ENCODE measurements at regions not wholly inside any gene's neighbourhood (a gene's known extent, or its start where the extent isn't known, plus 50 kb on each side); places are given as distances from the start of the nearest gene placed in this dataset.

GRCh38 chr3:103752986-103753385 is 1318.2 kb downstream of the ZPLD1 start:
- no peak for TF ChIP-seq ZFX (IDR thresholded peaks at IDR 0.05; ENCODE audit: borderline replicate concordance)
- no peak for TF ChIP-seq CTCF (IDR thresholded peaks at IDR 0.05)
- H3K27ac ChIP-seq = no peak overlapping the region

- no peak overlapping the region for H3K27ac ChIP-seq
- TF ChIP-seq ZFX (IDR thresholded peaks at IDR 0.05; ENCODE audit: borderline replicate concordance) (no peak), CTCF (IDR thresholded peaks at IDR 0.05) (no peak)
Observed at GRCh38 chr3:103767635-103768034, 1332.8 kb downstream of the ZPLD1 start.

GRCh38 chr3:103785017-103785416 is 1350.2 kb downstream of the ZPLD1 start:
- no peak for TF ChIP-seq CTCF (IDR thresholded peaks at IDR 0.05)
- TF ChIP-seq ZFX (IDR thresholded peaks at IDR 0.05; ENCODE audit: borderline replicate concordance) = no peak
- no peak overlapping the region for H3K27ac ChIP-seq

- TF ChIP-seq ZFX (IDR thresholded peaks at IDR 0.05; ENCODE audit: borderline replicate concordance) = no peak
- no peak overlapping the region for H3K27ac ChIP-seq
Observed at GRCh38 chr3:103785537-103785936, 1350.7 kb downstream of the ZPLD1 start.

GRCh38 chr3:103786296-103786695 is 1351.5 kb downstream of the ZPLD1 start:
- H3K27ac ChIP-seq = no peak overlapping the region

GRCh38 chr3:103787164-103787871 is 1352.5 kb downstream of the ZPLD1 start:
- TF ChIP-seq ZFX (IDR thresholded peaks at IDR 0.05; ENCODE audit: borderline replicate concordance) = no peak
- TF ChIP-seq CTCF (IDR thresholded peaks at IDR 0.05) = no peak

More at GRCh38 chr3:103786296-103786695, 1351.5 kb downstream of the ZPLD1 start:
- TF ChIP-seq CTCF (IDR thresholded peaks at IDR 0.05) = no peak
- TF ChIP-seq ZFX (IDR thresholded peaks at IDR 0.05; ENCODE audit: borderline replicate concordance) = no peak

GRCh38 chr3:103787879-103788278 is 1353.1 kb downstream of the ZPLD1 start:
- no peak overlapping the region for H3K27ac ChIP-seq
- TF ChIP-seq ZFX (IDR thresholded peaks at IDR 0.05; ENCODE audit: borderline replicate concordance) (no peak), CTCF (IDR thresholded peaks at IDR 0.05) (no peak)

More at GRCh38 chr3:103787164-103787871, 1352.5 kb downstream of the ZPLD1 start:
- no peak overlapping the region for H3K27ac ChIP-seq

All from 22Rv1 (cell line).